ENCODE measurements at regions not wholly inside any gene's neighbourhood (a gene's known extent, or its start where the extent isn't known, plus 50 kb on each side); places are given as distances from the start of the nearest gene placed in this dataset.
"Not testable (repeated sequence)": the region's sequence is repeated elsewhere in the genome, so short reads cannot be mapped to it uniquely, and the experiment has no call there.

GRCh38 chr7:65251851-65252620 lies 121.6 kb upstream of the ZNF92 start:
- peak; percentile 76 for ATAC-seq
- DNase-seq: peak; percentile 32

DNA sequence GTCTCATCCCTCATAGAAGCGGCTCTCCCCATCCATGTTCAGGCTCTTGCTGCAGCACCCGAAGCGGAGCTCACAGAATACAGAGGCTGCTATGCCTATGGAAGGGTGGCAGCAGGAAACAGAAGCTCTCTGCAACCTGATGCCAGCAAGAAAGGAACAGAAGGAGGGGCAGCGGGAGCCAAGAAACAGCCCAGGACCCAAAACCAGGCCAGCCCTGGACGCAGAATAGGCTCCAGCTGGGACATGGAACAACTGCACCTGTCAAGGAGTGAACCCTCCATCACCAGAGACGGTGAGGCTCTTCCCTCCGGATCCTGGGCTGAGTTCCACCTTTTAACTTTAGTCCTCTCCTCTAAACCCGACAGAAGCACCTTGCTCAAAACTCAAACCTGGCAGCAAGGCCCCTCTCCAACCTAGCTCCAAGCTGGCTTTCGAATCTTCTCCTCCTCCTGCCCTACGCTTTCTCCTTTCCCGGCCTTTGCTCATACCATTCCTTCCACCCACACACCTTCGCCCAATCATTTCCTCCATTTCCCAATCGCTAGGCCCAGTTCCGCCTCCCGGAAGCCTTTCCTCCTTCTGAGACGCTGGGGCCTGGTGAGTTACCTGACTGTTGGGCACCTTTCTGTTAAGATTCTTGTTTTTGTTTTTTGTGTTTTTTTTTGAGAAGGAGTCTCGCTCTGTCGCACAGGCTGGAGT lies 122.8 kb upstream of the ZNF92 start:
- no peak for ATAC-seq
- no peak for DNase-seq

DNA sequence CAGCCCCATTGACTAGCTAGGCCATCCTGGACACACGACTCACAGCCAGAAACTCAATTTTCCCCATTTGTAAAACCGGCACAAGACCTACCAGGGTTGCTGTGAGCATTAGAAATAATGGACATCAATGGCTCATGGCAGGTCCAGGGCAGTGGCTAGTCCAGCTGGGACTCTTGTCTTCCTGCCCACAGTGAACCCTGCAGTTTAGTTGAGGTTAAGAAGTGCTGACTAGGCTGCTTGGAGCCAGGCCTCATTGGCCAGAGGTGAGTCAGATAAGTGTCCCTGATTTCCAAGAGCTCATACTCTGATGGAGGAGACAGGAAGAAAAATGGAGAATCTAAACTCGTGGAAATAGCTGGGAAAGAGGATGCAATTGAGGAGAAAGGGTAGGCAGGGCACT lies 123.4 kb upstream of the ZNF92 start:
- ATAC-seq: no peak
- no peak for DNase-seq

DNA sequence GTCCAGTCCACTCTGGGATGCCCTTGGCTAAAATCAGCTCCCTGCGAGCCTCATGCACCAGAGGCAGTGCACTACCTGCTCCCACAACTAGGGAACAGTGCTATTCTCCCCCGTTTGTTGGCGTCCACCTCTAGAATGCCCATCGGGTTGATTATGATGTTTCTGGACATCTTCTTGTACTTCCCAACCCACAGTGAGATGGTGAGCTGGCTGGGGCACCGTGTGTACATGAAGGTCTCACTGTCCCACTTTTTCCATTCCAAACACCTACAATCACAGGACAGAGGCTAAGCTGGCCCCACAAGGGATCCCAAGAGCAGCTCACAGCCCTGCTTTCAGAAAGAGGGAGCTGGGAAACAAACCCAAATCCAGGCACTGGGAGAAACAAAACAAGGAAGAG lies 126.2 kb upstream of the ZNF92 start:
- ATAC-seq (no peak), DNase-seq (no peak)

DNA sequence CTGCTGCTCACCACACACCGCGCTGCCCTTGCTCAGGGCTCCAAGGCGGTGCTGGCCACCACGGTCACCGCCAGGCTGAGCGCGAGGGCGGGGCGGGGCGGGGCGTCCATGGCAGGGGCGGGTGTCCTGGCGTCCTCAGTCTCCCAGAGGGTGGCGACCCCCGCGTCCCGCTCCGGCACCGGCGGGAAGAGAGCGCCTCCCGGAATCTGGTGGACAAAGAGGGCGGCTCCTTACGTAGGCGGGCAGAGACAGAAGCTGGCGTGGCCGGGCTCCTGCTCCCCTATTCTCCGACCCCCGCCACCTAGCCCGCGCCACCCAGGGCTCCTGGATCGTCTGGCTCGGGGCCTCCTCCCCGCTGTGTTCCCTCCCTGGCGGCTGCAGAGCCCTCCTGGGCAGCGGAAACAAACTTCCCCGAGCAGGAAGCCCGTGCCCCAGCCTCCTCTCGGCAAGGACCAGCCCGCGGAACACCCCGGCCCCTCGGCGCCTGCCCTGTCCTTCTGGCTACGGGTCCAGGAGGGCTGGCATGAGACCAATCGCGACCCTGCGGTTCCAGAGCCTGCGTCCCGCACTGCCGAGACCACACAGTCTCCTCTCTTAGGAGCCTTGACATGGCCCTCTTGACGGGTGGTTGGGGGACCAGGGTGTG lies 133.8 kb upstream of the ZNF92 start:
- DNase-seq: no peak
- ATAC-seq: no peak

DNA sequence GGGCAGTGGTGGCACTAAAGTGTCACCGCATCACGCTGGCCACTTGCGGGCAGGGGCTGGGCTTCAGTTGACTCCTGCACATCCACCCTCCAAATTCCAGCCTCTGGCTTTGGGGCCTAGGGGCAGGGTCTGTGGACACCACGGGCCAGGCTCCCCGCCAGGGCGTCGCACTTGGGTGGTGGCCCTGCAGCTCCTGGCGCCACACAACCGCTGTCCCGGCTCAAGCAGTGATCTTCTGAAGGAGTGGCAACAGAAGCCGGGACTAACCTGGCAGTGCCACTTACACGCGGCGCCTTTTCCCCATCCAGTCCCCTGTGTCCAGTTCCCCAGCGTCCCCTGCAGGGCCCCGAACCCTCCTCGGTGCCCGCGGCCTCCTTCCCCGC lies 134.3 kb upstream of the ZNF92 start:
- no peak for ATAC-seq
- DNase-seq: no peak

DNA sequence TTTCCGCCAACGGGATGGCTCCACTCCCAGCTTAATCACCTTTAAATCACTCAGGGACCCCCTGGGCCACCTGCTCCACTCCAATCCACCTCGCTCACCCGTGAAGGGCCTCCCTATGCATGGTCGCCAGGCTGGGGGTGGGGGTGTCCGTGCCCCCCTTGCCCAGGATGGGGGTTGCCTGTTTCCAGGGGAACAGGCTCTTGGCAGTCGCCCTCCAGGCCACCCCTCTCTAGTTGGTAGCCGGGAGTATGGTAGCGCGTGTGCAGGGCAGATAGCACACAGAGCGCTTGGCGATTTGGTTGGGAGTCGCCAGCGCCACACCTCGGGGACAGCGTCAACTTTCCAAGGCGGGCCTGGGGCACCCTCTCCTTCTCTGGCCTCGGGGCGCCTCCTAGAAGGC lies 134.9 kb upstream of the ZNF92 start:
- ATAC-seq (peak; percentile 14), DNase-seq (no peak)

DNA sequence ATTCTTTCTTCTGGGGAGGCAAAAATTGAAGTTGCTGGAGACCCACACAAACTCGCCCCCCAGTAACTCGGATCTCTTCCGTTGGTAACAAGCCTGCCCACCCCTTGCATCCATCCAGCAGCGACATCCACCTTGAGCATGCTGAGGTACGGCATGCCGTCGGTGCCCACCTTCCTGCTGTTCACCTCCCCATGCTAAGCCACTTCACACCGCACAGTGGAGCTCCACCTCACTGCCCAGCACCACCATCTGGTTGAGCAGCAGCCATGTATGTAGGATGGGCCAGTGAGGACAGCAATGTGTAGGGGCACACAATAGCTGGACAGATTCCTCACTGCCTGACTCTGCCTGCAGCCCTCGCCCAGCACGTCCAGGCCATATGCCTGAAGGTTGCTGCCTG lies 138.1 kb upstream of the ZNF92 start:
- ATAC-seq (no peak), DNase-seq (no peak)

GRCh38 chr7:65233409-65234034 lies 140.1 kb upstream of the ZNF92 start:
- DNase-seq (no peak), ATAC-seq (peak; percentile 63)

GRCh38 chr7:65230231-65230630 lies 143.4 kb upstream of the ZNF92 start:
- DNase-seq: no peak
- ATAC-seq: no peak

DNA sequence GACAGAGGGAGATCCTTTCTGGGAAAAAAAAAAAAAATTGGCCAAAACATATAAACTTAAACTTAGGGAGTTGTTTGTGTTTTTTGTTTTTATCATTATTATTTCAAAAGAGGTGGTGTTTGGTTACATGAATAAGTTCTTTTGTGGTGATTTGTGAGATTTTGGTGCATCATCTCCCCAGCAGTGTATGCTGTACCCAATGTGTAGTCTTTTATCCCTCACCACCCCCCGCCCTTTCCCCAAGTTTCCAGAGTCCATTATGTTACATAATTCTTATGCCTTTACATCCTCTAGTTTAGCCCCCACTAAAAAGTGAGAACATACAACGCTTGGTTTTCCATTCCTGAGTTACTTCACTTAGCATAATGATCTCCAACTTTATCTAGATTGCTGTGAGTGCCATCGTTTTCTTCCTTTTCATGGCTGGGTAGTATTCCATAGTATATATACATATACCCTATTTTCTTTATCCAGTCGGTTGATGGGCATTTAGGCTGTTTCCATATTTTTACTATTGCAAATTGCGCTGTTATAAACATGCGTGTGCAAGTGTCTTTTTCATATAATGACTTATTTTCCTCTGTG lies 148.1 kb upstream of the ZNF92 start:
- ATAC-seq (no peak), DNase-seq (no peak)

- no peak for ATAC-seq
- no peak for DNase-seq
Observed at GRCh38 chr7:65222655-65223054, 151.0 kb upstream of the ZNF92 start.

GRCh38 chr7:65221683-65222082 lies 152.0 kb upstream of the ZNF92 start:
- DNase-seq (no peak), ATAC-seq (no peak)

DNA sequence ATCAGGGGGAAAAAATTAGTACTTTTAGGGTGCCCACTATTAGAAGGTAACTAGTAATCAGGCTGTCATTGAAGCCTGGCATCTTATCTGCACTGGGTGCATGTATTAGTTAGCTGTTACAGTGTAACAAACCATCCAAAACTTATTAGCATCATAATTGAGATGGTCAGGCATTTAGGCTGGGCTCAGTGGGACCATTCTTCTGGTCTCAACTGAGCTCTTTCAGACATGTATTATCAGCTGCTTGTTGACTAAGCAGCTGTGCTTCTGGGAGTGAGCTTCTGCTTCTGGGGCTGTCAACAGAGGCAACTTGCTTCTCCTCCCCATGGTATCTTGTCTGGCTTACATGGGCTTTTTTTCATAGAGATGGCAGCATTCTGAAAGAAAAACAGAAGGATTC lies 154.0 kb upstream of the ZNF92 start:
- DNase-seq (no peak), ATAC-seq (no peak)

DNA sequence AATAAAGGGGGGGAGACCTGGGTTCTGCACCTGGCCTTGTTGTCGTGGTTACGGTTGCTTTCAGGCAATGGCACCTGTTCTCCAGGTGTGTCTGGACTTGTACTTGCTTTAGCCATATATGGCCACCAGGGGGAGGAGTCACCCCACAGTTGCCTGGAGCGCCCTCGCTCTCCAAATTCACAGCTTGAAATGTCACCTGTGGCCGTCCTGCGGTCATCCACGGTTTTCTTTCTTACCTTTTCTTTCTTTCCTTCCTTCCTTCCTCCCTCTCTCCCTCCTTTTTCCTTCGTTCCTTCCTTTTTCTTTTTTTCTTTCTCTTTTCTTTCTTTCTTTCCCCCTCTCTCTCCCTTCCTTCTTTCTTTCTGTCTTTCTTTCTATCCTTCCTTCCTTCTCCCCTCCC lies 157.2 kb upstream of the ZNF92 start:
- DNase-seq: peak; percentile 55
- peak; percentile 32 for ATAC-seq

GRCh38 chr7:65213260-65213659 lies 160.4 kb upstream of the ZNF92 start:
- not testable (repeated sequence) for DNase-seq, ATAC-seq

GRCh38 chr7:65199221-65199620 lies 174.4 kb upstream of the ZNF92 start:
- DNase-seq, ATAC-seq: not testable (repeated sequence)

DNA sequence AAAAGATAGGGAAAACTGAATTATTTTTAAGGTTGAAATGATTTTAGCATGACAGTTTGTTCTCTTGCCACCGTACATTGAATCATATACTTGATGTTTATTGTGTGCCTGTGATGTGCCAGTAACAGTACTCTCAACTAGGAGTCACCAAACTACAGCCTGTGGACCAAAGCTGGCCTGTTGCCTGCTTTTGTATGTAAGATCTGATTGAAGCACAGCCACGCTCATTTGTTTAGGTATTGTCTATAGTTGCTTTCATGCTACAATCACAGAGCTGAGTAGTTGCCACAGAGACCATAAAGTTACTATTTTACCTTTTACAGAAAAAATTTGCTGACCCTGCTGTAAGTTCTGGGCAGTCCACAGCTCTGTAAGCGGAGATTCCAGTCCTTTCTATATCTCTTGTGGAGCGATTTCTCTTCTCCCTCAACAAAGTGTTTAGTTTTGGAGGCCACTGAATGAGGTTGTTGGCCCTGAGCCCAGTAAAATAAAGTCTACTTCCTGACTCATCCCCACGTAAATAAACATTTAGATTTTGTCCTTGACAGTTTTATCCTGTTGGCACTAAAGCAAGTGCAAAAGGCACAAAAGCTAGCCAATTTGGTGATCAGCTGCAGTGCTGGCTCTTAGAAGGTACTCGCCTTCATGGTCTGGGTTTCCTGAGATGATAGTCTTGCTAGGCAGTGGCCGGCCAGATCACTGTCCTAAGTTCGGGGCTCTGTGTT lies 180.2 kb upstream of the ZNF92 start:
- not testable (repeated sequence) for DNase-seq, ATAC-seq

- ATAC-seq, DNase-seq: not testable (repeated sequence)
Observed at GRCh38 chr7:65177041-65177440, 170.6 kb upstream of the ERV3-1 start.

GRCh38 chr7:65150105-65150504 lies 143.6 kb upstream of the ERV3-1 start:
- not testable (repeated sequence) for ATAC-seq, DNase-seq

GRCh38 chr7:65146118-65146914 lies 139.8 kb upstream of the ERV3-1 start:
- ATAC-seq, DNase-seq: not testable (repeated sequence)

All from stimulated activated naive CD8-positive, alpha-beta T cell treated with anti-CD3 and anti-CD28 coated beads, Interleukin-15, Interleukin-2, amounts not matched to agents 100 U/mL and 50 U/mL, for 24 hours (primary cell).